GM19324 (cell line): ENCODE measurements at regions not wholly inside any gene's neighbourhood (a gene's known extent, or its start where the extent isn't known, plus 50 kb on each side); places are given as distances from the start of the nearest gene placed in this dataset.

Experiments used
- ATAC-seq: cut with Tn5 transposase; IDR thresholded peaks from one replicate; pipeline ENCODE4 v1.9.1; 2021; ENCODE audit warnings: mild to moderate bottlenecking, moderate library complexity; ENCODE audit not compliant: unreplicated experiment, low FRiP score

GRCh38 chr19:31629579-31630363, 280.5 kb upstream of the TSHZ3 start:
- ATAC-seq: no peak

- no peak for ATAC-seq
Observed at GRCh38 chr19:31633014-31633413, 283.8 kb upstream of the TSHZ3 start.

- ATAC-seq: no peak
Observed at GRCh38 chr19:31639306-31639705, 290.1 kb upstream of the TSHZ3 start.

GRCh38 chr19:31641591-31641990, 292.4 kb upstream of the TSHZ3 start:
- ATAC-seq: no peak

GRCh38 chr19:31648347-31648746, 299.1 kb upstream of the TSHZ3 start:
- no peak for ATAC-seq

GRCh38 chr19:31656507-31656906, 307.3 kb upstream of the TSHZ3 start:
- no peak for ATAC-seq

- no peak for ATAC-seq
Observed at GRCh38 chr19:31658993-31659896, 310.0 kb upstream of the TSHZ3 start.

GRCh38 chr19:31659897-31660210, 310.6 kb upstream of the TSHZ3 start:
- no peak for ATAC-seq

GRCh38 chr19:31664096-31664495, 314.9 kb upstream of the TSHZ3 start:
- ATAC-seq: no peak

- no peak for ATAC-seq
Observed at GRCh38 chr19:31664997-31665396, 315.8 kb upstream of the TSHZ3 start.

GRCh38 chr19:31666126-31666525, 316.9 kb upstream of the TSHZ3 start:
- ATAC-seq: no peak

- ATAC-seq: no peak
Observed at GRCh38 chr19:31667106-31667505, 317.9 kb upstream of the TSHZ3 start.

- no peak for ATAC-seq
Observed at GRCh38 chr19:31668921-31669320, 319.7 kb upstream of the TSHZ3 start.

GRCh38 chr19:31670931-31671330, 321.7 kb upstream of the TSHZ3 start:
- no peak for ATAC-seq

GRCh38 chr19:31671411-31672035, 322.3 kb upstream of the TSHZ3 start:
- no peak for ATAC-seq

GRCh38 chr19:31674503-31675192, 325.4 kb upstream of the TSHZ3 start:
- ATAC-seq: no peak

GRCh38 chr19:31675193-31675913, 326.1 kb upstream of the TSHZ3 start:
- no peak for ATAC-seq

GRCh38 chr19:31676271-31677004, 327.2 kb upstream of the TSHZ3 start:
- no peak for ATAC-seq

GRCh38 chr19:31678421-31678820, 329.2 kb upstream of the TSHZ3 start:
- no peak for ATAC-seq
